ENCODE measurements at regions not wholly inside any gene's neighbourhood (a gene's known extent, or its start where the extent isn't known, plus 50 kb on each side); places are given as distances from the start of the nearest gene placed in this dataset.

DNA sequence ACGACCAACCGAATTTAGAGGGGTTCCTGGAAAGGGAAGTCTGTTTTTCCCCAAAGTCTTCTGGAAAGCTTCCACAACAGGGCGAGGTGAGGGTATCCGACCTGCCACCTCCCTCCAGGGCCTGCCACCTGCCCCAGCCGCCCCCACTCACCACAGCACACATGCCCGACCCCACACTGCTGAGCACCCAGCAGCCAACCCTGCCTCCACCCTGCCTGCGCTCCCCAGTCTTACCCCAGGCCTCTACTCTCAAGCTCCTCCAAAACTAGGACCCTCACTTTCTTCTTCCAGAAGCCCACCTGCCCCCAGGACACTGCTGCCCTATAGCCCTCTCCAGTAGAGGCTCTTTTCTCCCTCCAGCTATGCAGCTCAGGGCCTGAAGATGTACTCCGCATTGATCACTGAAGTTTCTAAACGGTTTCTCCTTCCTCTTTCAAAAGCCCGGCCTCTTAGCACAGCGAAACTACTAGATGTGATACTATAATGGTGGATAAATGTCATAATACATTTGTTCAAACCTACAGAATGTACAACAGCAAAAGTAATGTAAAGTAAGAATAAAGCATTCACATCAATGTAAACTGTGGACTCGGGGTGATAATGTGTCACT lies 128.8 kb upstream of the SLC1A4 start:
- no peaks in the 10 kb centered on the region for H3K36me3 ChIP-seq (ENCODE audit: control insufficient read depth, insufficient read depth, low read length)
- TF ChIP-seq TCF7L2 (IDR thresholded peaks at IDR 0.05; ENCODE audit: low read depth, low read length), result no peak
- TF ChIP-seq REST (IDR thresholded peaks at IDR 0.05; ENCODE audit: insufficient read depth in 1 of 2, low read depth in 2 of 2, low read length in 1 of 2), result no peak
- TF ChIP-seq, protein P1, sequence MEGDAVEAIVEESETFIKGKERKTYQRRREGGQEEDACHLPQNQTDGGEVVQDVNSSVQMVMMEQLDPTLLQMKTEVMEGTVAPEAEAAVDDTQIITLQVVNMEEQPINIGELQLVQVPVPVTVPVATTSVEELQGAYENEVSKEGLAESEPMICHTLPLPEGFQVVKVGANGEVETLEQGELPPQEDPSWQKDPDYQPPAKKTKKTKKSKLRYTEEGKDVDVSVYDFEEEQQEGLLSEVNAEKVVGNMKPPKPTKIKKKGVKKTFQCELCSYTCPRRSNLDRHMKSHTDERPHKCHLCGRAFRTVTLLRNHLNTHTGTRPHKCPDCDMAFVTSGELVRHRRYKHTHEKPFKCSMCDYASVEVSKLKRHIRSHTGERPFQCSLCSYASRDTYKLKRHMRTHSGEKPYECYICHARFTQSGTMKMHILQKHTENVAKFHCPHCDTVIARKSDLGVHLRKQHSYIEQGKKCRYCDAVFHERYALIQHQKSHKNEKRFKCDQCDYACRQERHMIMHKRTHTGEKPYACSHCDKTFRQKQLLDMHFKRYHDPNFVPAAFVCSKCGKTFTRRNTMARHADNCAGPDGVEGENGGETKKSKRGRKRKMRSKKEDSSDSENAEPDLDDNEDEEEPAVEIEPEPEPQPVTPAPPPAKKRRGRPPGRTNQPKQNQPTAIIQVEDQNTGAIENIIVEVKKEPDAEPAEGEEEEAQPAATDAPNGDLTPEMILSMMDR (IDR thresholded peaks at IDR 0.05), result no peak
- no peak for TF ChIP-seq SIN3A (IDR thresholded peaks at IDR 0.05; ENCODE audit: borderline replicate concordance, insufficient read depth, low read depth, low read length)
- TF ChIP-seq POLR2AphosphoS5 (IDR thresholded peaks at IDR 0.05; ENCODE audit: low read depth, low read length), result no peak
- H3K9me3 ChIP-seq (ENCODE audit: control insufficient read depth, insufficient read depth, low read depth, low read length), result no peaks in the 10 kb centered on the region
- peaks cover 45% of the 10 kb centered on the region for H3K4me1 ChIP-seq (ENCODE audit: control insufficient read depth, insufficient read depth, low read length)
- peak overlapping the region; percentile 90 for H3K27ac ChIP-seq (ENCODE audit: low read length)
- intact Hi-C loops (cut with micrococcal nuclease; ENCODE audit: unreplicated experiment), result no loop called here
- H3K4me3 ChIP-seq (ENCODE audit: low read depth in 2 of 2, low read length in 2 of 2), result peak overlapping the region in 1 of 2 experiments; percentile 46; a peak in 3 of 4 replicates
- BruUV-seq (replicated peaks), result no TSS peak
- CTCF ChIA-PET, result interaction anchor here (0.6 to 1.3 kb wide), 3 partner anchors 29 to 208 kb away, joined by 3 to 7 read pairs (median 3); no protein-coding TSS in a partner anchor
- ATAC-seq (no peak), DNase-seq (ENCODE audit: low read depth, low spot score) (no peak)
- in situ Hi-C loops (cut with HindIII; ENCODE audit: low pct_unique_long_range_greater_than_20kb, low sequenced_read_pairs), result no loop called here
- H3K27me3 ChIP-seq (ENCODE audit: control insufficient read depth, insufficient read depth, low read length), result no peaks in the 10 kb centered on the region
- POLR2A ChIA-PET, result interaction anchor here (0.6 kb wide), 3 partner anchors 44 to 207 kb away, joined by 4 to 8 read pairs (median 5); partner anchors contain the start of gene SERTAD2

GRCh38 chr2:64860936-64861335 lies 128.3 kb upstream of the SLC1A4 start:
- no peak overlapping the region for H3K4me3 ChIP-seq (ENCODE audit: low read depth in 2 of 2, low read length in 2 of 2)
- intact Hi-C loops (cut with micrococcal nuclease; ENCODE audit: unreplicated experiment), result no loop called here
- peak overlapping the region; percentile 68; the same call in 1 of the 2 replicates for H3K27ac ChIP-seq (ENCODE audit: low read length)
- no peaks in the 10 kb centered on the region for H3K9me3 ChIP-seq (ENCODE audit: control insufficient read depth, insufficient read depth, low read depth, low read length)
- BruUV-seq (replicated peaks), result no TSS peak
- TF ChIP-seq REST (IDR thresholded peaks at IDR 0.05; ENCODE audit: insufficient read depth in 1 of 2, low read depth in 2 of 2, low read length in 1 of 2) (no peak), POLR2AphosphoS5 (IDR thresholded peaks at IDR 0.05; ENCODE audit: low read depth, low read length) (no peak), TCF7L2 (IDR thresholded peaks at IDR 0.05; ENCODE audit: low read depth, low read length) (no peak), SIN3A (IDR thresholded peaks at IDR 0.05; ENCODE audit: borderline replicate concordance, insufficient read depth, low read depth, low read length) (no peak)
- TF ChIP-seq, protein P1 (IDR thresholded peaks at IDR 0.05), result no peak
- ChIA-PET CTCF (no interaction called here), POLR2A (no interaction called here)
- in situ Hi-C loops (cut with HindIII; ENCODE audit: low pct_unique_long_range_greater_than_20kb, low sequenced_read_pairs), result no loop called here
- H3K36me3 ChIP-seq (ENCODE audit: control insufficient read depth, insufficient read depth, low read length), result no peaks in the 10 kb centered on the region
- H3K4me1 ChIP-seq (ENCODE audit: control insufficient read depth, insufficient read depth, low read length), result peaks cover 45% of the 10 kb centered on the region
- H3K27me3 ChIP-seq (ENCODE audit: control insufficient read depth, insufficient read depth, low read length), result no peaks in the 10 kb centered on the region
- DNase-seq (ENCODE audit: low read depth, low spot score) (no peak), ATAC-seq (no peak)
